DND-41 (cell line): ENCODE measurements at regions not wholly inside any gene's neighbourhood (a gene's known extent, or its start where the extent isn't known, plus 50 kb on each side); places are given as distances from the start of the nearest gene placed in this dataset.

Experiments used
- ATAC-seq: fragments of 200-7000 bp; cut with Tn5 transposase; 3 replicates; pipeline ENCODE4 v1.9.1; 2021; ENCODE audit warnings: low read depth; ENCODE audit not compliant: insufficient read depth
- DNase-seq: peaks from one replicate; pipeline ENCODE4 v3.0.0-alpha.2; 2020
- H2AFZ ChIP-seq: 2 replicates; pipeline ENCODE4 v1.6.0; 2012; ENCODE audit warnings: low read depth, low read length
- H3K27ac ChIP-seq: 2 replicates; pipeline ENCODE4 v1.5.1; 2012; ENCODE audit warnings: low read length, inconsistent platforms
- H3K27me3 ChIP-seq: fragments of 200-600 bp; sonication (generic); 2 replicates; pipeline ENCODE4 v1.6.0; 2012; ENCODE audit warnings: low read length, mild to moderate bottlenecking, inconsistent platforms; ENCODE audit not compliant: insufficient read depth, poor library complexity
- H3K36me3 ChIP-seq: 2 replicates; pipeline ENCODE4 v1.5.1; 2012; ENCODE audit warnings: low read length, inconsistent platforms; ENCODE audit not compliant: insufficient read depth
- H3K4me1 ChIP-seq: 2 replicates; pipeline ENCODE4 v1.5.1; 2012; ENCODE audit warnings: mild to moderate bottlenecking, low read length; ENCODE audit not compliant: insufficient read depth
- H3K4me2 ChIP-seq: 2 replicates; pipeline ENCODE4 v1.6.0; 2012; ENCODE audit warnings: mild to moderate bottlenecking, moderate library complexity, low read length, inconsistent platforms; ENCODE audit not compliant: insufficient read depth
- H3K4me3 ChIP-seq, 2 experiments: fragments of 200-600 bp in 1 of 2; shearing (Covaris generic) in 1 of 2; 2 replicates each; pipeline ENCODE4 v1.5.1; 2012 to 2016; ENCODE audit warnings: inconsistent platforms in 2 of 2, low read length in 2 of 2, mild to moderate bottlenecking in 2 of 2, low read depth in 1 of 2, moderate library complexity in 1 of 2
- H3K79me2 ChIP-seq: 2 replicates; pipeline ENCODE4 v1.6.0; 2012; ENCODE audit warnings: low read length, inconsistent platforms; ENCODE audit not compliant: insufficient read depth
- H3K9ac ChIP-seq: 2 replicates; pipeline ENCODE4 v1.6.0; 2012; ENCODE audit warnings: low read depth, mild to moderate bottlenecking, inconsistent platforms, low read length, moderate library complexity
- H3K9me3 ChIP-seq: 2 replicates; pipeline ENCODE4 v1.5.1; 2012; ENCODE audit warnings: low read length, moderate library complexity, mild to moderate bottlenecking, inconsistent platforms; ENCODE audit not compliant: insufficient read depth, severe bottlenecking
- H4K20me1 ChIP-seq: 2 replicates; pipeline ENCODE4 v1.6.0; 2012; ENCODE audit warnings: low read length; ENCODE audit not compliant: insufficient read depth
- CTCF ChIP-seq: IDR thresholded peaks from 2 replicates; pipeline ENCODE4 v1.5.1; 2012; ENCODE audit warnings: borderline replicate concordance, low read length, moderate library complexity, mild to moderate bottlenecking; ENCODE audit not compliant: poor library complexity, severe bottlenecking; ENCODE audit errors: extremely low read depth
- EZH2 ChIP-seq: IDR thresholded peaks from 3 replicates; pipeline ENCODE4 v1.6.1; 2012; ENCODE audit warnings: borderline replicate concordance, low read depth, mild to moderate bottlenecking, moderate library complexity, low read length, inconsistent platforms; ENCODE audit not compliant: severe bottlenecking

- ATAC-seq (no peak), DNase-seq (no peak)
- no peaks in the 10 kb centered on the region for H3K27me3 ChIP-seq
Observed at GRCh38 chr2:185188656-185189055, 549.9 kb upstream of the FSIP2 start.

GRCh38 chr2:185201063-185201462 lies 537.5 kb upstream of the FSIP2 start:
- no peaks in the 10 kb centered on the region for H3K4me1 ChIP-seq
- DNase-seq: no peak
- no peaks in the 10 kb centered on the region for H3K9me3 ChIP-seq
- TF ChIP-seq EZH2: no peak
- TF ChIP-seq CTCF: no peak
- H3K27me3 ChIP-seq: no peaks in the 10 kb centered on the region
- H4K20me1 ChIP-seq: no peaks in the 10 kb centered on the region
- no peaks in the 10 kb centered on the region for H3K79me2 ChIP-seq
- H3K9ac ChIP-seq: no peak overlapping the region
- no peak overlapping the region for H3K4me2 ChIP-seq
- H3K27ac ChIP-seq: no peak overlapping the region
- no peaks in the 10 kb centered on the region for H3K36me3 ChIP-seq
- no peak for ATAC-seq
- no peak overlapping the region for H2AFZ ChIP-seq
- H3K4me3 ChIP-seq: no peak overlapping the region

More at GRCh38 chr2:185188656-185189055, 549.9 kb upstream of the FSIP2 start:
- Histone ChIP-seq H3K36me3 (no peaks in the 10 kb centered on the region), H4K20me1 (no peaks in the 10 kb centered on the region), H3K4me3 (no peak overlapping the region), H3K79me2 (no peaks in the 10 kb centered on the region), H2AFZ (no peak overlapping the region), H3K27ac (no peak overlapping the region), H3K4me1 (no peaks in the 10 kb centered on the region), H3K9me3 (no peaks in the 10 kb centered on the region), H3K4me2 (no peak overlapping the region), H3K9ac (no peak overlapping the region)
- TF ChIP-seq CTCF: no peak
- TF ChIP-seq EZH2: no peak

- Histone ChIP-seq H3K4me3 (no peak overlapping the region), H2AFZ (no peak overlapping the region), H3K4me1 (no peaks in the 10 kb centered on the region), H3K79me2 (no peaks in the 10 kb centered on the region), H3K9me3 (no peaks in the 10 kb centered on the region), H3K27ac (no peak overlapping the region), H3K4me2 (no peak overlapping the region), H3K27me3 (no peaks in the 10 kb centered on the region), H3K9ac (no peak overlapping the region), H4K20me1 (no peaks in the 10 kb centered on the region), H3K36me3 (no peaks in the 10 kb centered on the region)
- no peak for DNase-seq
- no peak for ATAC-seq
- TF ChIP-seq EZH2 (no peak), CTCF (no peak)
Observed at GRCh38 chr2:185202381-185202780, 536.2 kb upstream of the FSIP2 start.

- Histone ChIP-seq H3K79me2 (no peaks in the 10 kb centered on the region), H3K4me1 (no peaks in the 10 kb centered on the region), H3K9ac (no peak overlapping the region), H3K36me3 (no peaks in the 10 kb centered on the region), H3K4me2 (no peak overlapping the region), H2AFZ (no peak overlapping the region), H3K27ac (no peak overlapping the region), H3K4me3 (no peak overlapping the region), H3K9me3 (no peaks in the 10 kb centered on the region), H4K20me1 (no peaks in the 10 kb centered on the region), H3K27me3 (no peaks in the 10 kb centered on the region)
- ATAC-seq (no peak), DNase-seq (no peak)
- TF ChIP-seq CTCF: no peak
- no peak for TF ChIP-seq EZH2
Observed at GRCh38 chr2:185202945-185203528, 535.6 kb upstream of the FSIP2 start.
